ENCODE measurements at regions not wholly inside any gene's neighbourhood (a gene's known extent, or its start where the extent isn't known, plus 50 kb on each side); places are given as distances from the start of the nearest gene placed in this dataset.

- DNase-seq (ENCODE audit: low read depth) = peak; percentile 85
These were observed 280.9 kb downstream of the PYDC2 start for GRCh38 chr3:191741847-191742350.

GRCh38 chr3:191743283-191743682, 282.3 kb downstream of the PYDC2 start:
- no peak for DNase-seq (ENCODE audit: low read depth)

DNA sequence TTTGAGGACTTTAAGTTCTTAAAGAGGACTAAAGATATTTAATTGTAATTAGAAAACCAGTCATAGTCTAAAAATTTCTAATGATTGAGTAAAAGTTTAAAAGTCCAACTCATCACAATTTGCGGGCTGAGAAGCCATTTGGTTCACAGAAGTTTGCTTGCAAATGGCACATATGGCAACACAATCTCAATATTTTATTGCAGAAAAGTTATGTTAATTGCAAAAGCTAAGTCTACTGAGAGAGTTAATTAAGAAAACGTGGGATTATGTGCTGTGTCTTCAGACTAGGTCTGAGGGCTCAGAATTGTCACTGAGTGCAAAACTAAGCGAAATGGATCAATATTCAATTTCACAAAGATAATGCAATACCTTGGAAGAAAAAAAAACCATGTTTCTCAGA, 289.7 kb downstream of the PYDC2 start:
- DNase-seq (ENCODE audit: low read depth) = no peak

DNA sequence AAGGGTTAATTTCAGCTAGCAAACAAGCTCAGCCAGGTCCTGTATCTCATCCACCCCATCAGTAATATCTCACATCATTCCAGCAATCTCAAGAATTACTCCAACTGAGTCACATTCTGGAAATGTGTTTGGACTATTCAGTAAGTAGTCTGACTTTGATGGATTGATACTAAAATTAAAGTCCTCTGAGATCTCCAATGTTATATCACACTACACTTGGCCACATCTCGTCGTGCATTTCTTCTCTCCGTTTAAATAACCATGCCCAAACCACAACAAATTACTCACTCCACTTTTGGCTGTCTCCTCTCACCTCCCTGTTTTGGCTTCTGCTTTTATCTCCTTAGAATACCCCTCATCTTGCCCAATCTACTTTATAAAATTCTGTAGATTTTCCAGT, 292.2 kb downstream of the PYDC2 start:
- DNase-seq (ENCODE audit: low read depth) = no peak

DNA sequence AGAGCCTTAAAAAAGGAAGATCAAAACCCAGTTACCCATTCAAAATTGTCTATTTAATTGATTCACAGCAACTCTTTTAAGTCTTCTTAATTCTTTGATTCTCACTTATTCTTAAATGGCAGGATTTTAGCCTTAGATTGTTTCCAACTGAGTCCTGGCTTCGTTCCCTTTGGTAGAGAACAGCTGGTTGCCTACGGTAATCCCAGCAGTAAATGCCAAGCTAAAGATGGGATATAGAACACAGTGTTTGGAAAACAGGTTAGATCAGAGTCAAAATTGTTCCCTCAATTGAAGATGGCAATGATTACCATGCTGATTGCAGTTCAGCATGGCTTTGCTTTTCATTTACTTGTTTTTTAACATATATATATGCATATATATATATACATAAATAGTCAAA, 300.9 kb downstream of the PYDC2 start:
- no peak for DNase-seq (ENCODE audit: low read depth)

- DNase-seq (ENCODE audit: low read depth) = peak; percentile 87
These were observed 301.5 kb downstream of the PYDC2 start for GRCh38 chr3:191762323-191762960.

GRCh38 chr3:191768421-191768820, 307.5 kb downstream of the PYDC2 start:
- no peak for DNase-seq (ENCODE audit: low read depth)

DNA sequence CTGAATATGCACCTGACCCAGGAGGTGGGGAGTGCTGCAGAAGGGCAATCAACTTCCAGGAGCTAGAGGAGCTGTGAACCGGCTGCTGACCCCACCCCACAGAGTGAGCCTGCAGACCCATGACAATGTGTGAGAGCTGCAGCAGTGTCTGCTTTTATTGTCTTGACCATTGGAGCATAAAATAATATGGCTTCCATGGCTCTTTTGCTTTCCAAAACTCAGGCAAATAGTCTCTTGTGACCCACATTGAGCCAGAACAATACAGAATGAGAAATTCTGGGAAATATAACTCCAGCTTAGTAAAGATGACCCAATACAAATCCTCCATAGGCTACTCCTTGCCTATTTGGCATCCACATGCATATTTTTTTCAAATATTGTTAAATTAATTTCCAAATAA, 309.6 kb downstream of the PYDC2 start:
- no peak for DNase-seq (ENCODE audit: low read depth)

DNA sequence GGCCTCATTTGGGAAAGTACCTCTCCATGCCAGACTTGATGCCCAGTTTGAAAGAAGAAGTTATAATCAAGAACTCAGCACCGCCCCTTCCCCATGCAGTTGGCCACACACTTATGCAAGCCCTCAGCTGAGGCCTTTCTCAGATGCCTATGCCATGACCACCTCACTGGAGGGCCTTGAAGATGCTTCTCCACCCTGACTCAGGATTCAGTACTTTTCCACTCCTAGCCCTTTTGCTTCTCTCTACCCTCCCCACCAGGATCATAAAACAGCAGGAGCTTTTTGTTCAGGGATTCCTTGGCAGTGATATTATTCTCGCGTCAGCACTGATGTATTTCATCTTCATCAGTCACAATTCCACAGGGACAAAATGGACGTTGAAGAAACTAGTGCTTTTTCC, 313.5 kb downstream of the PYDC2 start:
- peak; percentile 65 for DNase-seq (ENCODE audit: low read depth)

- peak; percentile 61 for DNase-seq (ENCODE audit: low read depth)
These were observed 314.7 kb downstream of the PYDC2 start for GRCh38 chr3:191775451-191776233.

DNA sequence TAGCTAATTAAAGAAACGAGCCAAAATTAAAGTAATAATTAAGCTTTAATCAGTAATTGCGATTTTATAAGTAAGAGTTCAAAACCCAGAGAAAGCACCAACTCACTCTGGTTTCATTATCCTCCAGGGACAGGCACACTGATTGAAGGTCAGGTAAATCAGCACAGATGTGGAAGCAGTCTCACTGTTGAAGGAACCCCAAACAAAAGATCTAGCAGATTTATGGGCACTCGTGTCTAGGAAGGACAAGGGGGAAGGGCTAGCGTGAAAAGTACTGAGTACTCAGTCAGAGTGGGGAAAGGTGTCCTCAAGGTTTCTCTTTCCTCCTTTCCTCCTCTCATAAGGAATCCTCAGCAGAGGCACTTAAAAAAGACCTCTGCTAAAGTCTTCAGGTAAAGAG, 320.1 kb downstream of the PYDC2 start:
- DNase-seq (ENCODE audit: low read depth) = no peak

DNA sequence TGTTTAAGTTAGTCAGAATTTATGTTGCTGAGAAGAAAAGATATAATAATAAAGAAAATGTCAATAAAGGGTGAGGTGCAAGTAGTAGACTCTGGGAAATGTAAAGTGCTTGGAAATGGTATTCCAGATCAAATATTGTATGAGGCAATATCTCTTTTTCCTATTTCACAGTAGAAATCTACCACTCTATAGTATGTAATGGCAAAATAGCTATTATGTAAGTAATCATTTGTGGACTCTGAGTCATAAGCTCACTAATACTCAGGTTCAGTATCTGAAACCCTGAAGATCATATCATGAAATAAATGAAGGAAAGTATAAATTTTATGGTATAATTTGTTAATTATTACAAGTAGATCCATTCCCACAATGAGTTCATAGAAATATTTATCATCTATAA, 322.1 kb downstream of the PYDC2 start:
- no peak for DNase-seq (ENCODE audit: low read depth)

- no peak for DNase-seq (ENCODE audit: low read depth)
These were observed 330.0 kb downstream of the PYDC2 start for GRCh38 chr3:191790934-191791333.

DNA sequence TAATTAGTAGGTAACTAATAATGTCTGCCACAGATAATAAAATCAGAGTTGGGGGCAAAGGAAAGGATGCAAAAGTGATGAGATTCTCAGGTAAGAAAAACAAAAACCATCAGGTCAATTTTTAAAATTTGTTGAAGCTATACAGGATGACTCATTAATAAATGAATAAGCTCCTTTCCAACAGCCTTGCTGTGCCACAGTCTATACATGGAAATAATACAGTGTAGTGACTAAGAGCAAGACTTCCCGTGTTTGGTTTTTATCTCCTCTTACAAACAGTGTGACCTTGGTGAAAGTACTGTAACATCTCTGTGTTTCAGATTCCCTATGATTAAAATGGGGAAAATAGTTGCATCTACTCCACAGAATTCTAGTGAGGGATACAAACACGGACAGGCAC, 331.6 kb downstream of the PYDC2 start:
- no peak for DNase-seq (ENCODE audit: low read depth)

DNA sequence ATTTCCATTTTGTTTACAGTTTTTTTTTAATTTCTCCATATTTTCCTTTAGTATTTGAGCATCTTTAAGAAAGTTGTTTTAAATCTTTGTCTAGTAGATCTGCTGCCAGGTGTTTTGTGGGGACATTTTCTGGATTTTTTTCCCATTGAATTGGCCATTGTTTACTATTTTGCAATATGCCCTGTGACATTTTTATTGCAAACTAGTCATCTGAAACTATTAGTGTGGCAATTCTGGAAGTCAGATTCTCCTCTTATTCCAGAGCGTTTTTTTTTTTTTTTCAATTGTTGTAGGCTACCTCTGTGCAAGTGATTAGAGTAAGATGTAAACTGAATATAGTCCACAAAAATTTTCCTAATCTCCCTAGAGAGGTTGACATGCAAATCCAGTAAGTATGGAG, 334.2 kb downstream of the PYDC2 start:
- DNase-seq (ENCODE audit: low read depth) = peak; percentile 15

GRCh38 chr3:191797271-191797670, 336.3 kb downstream of the PYDC2 start:
- no peak for DNase-seq (ENCODE audit: low read depth)

DNA sequence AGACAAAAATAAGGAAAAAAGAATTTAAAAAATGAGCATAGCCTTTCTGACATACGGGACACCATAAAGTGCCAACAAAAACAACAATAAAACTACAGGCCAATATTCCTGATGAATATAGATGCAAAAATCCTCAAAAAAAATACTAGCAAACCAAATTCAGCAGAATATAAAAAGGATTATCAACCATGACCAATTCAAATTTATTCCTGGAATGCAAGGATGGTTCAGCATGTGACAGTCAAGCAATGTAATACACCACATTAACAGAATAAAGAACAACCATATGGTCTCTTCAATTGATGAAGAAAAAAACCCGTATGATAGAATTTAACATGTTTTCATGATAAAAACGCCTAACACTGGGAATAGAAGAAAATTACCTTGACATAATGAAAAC, 341.7 kb downstream of the PYDC2 start:
- DNase-seq (ENCODE audit: low read depth) = no peak

GRCh38 chr3:191804935-191805334, 344.0 kb downstream of the PYDC2 start:
- no peak for DNase-seq (ENCODE audit: low read depth)

GRCh38 chr3:191808073-191808472, 347.1 kb downstream of the PYDC2 start:
- no peak for DNase-seq (ENCODE audit: low read depth)

DNA sequence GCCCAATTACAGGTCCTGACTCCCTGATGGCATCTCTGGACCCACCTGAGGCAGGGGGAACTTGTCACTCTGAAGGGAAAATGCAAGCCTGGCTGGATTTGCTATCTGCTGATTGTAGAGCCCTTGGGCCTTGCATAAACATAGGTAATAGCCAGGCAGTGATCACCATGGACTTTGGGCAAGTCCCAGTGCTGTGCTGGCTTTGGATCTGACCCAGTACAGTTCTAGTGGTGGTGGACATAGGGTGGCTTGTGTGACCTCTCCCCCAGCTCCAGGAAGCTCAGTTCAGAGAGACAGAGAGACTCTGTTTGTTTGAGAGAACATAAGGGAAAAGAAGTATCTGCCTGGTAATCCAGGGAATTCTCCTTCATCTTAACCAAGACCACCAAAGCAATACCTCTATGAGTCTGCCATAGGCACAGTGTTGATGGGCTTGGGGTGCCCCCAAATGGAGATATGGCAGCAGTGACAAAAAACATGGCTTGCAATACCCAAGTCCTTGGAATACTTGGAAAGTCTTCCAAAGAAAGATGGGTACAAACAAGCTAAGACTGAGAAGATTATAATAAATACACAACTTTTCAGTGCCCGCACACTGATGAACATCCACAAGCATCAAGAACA, 348.5 kb downstream of the PYDC2 start:
- no peak for DNase-seq (ENCODE audit: low read depth)

DNA sequence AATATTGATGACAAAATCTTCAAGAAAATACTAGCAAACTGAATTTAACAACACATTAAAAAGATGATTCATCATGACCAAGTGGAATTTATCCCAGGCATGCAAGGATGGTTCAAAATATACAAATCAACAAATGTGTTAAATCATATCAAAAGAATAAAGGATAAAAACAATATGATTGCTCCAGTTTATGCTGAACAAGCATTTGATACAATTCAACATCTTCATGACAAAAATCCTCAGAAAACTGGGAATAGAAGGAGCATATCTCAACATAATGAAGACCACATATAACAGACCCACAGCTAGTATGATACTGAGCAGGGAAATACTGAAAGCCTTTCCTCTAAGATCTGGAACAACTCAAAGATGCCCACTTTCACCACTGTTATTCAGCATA, 352.3 kb downstream of the PYDC2 start:
- no peak for DNase-seq (ENCODE audit: low read depth)

DNA sequence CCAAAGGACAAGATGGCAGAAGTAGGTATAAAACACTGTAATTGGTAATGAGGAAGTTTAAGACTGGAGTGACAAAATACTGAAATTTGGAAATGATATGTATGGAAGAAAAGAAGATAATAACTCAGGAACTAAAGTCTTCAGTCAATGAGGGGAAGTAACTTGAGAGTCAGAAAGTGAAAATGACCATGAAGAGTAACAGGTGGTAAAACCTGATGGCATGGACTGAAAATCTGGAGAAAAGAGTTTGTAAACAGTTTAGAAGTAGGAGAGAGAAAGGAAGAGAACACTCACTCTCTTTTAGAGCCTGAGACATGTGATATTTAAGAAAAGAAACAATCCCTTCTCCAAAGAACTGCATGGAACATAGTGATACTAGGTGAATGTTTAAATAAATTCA, 387.9 kb downstream of the PYDC2 start:
- no peak for DNase-seq (ENCODE audit: low read depth)

GRCh38 chr3:191859531-191859930, 398.6 kb downstream of the PYDC2 start:
- DNase-seq (ENCODE audit: low read depth) = no peak

All from renal cortical epithelial cell (primary cell).